ENCODE measurements at regions not wholly inside any gene's neighbourhood (a gene's known extent, or its start where the extent isn't known, plus 50 kb on each side); places are given as distances from the start of the nearest gene placed in this dataset.

GRCh38 chr6:139748353-139749146, 374.1 kb upstream of the CITED2 start (continued):
- TF ChIP-seq PHF8 (IDR thresholded peaks at IDR 0.05; ENCODE audit: borderline replicate concordance, low read length), result no peak
- TF ChIP-seq NCOA6 (IDR thresholded peaks at IDR 0.05), result no peak
- peak; percentile 92 to 97 for TF ChIP-seq TEAD1 (CRISPR knock-in tag; IDR thresholded peaks at IDR 0.05)
- TF ChIP-seq ZNF23 (CRISPR knock-in tag; IDR thresholded peaks at IDR 0.05), result no peak
- TF ChIP-seq KDM1A (IDR thresholded peaks at IDR 0.05), result peak; percentile 49 to 69; a peak in 2 of 4 replicates
- no peak for TF ChIP-seq ARID2 (IDR thresholded peaks at IDR 0.05)
- TF ChIP-seq MYBL2 (IDR thresholded peaks at IDR 0.05; ENCODE audit: low read depth), result no peak
- TF ChIP-seq MYBL2 (CRISPR knock-in tag; IDR thresholded peaks at IDR 0.05; ENCODE audit: borderline replicate concordance), result no peak
- TF ChIP-seq BHLHE40 (IDR thresholded peaks at IDR 0.05; ENCODE audit: low read length), result peak; percentile 78
- no peak for TF ChIP-seq POLR2A (conservative IDR thresholded peaks at IDR 0.05)
- no peak for TF ChIP-seq E4F1 (CRISPR knock-in tag; IDR thresholded peaks at IDR 0.05; ENCODE audit: borderline replicate concordance)
- TF ChIP-seq ZNF318 (IDR thresholded peaks at IDR 0.05; ENCODE audit: borderline replicate concordance in 1 of 2, low read depth in 1 of 2), result peak in 1 of 2 experiments; percentile 43; a peak in 1 of 4 replicates
- no peak for TF ChIP-seq ETV6 (IDR thresholded peaks at IDR 0.05; ENCODE audit: borderline replicate concordance in 1 of 2, low read depth in 2 of 2, low read length in 1 of 2)
- TF ChIP-seq ETV6 (CRISPR knock-in tag; IDR thresholded peaks at IDR 0.05; ENCODE audit: borderline replicate concordance), result no peak
- no peak for TF ChIP-seq ZNF583 (CRISPR knock-in tag; IDR thresholded peaks at IDR 0.05)
- TF ChIP-seq PREB (CRISPR knock-in tag; IDR thresholded peaks at IDR 0.05), result no peak
- TF ChIP-seq ZZZ3 (IDR thresholded peaks at IDR 0.05), result no peak
- no peak for TF ChIP-seq SMAD2 (IDR thresholded peaks at IDR 0.05; ENCODE audit: low read depth, low read length)

Measured in K562 (cell line).